Keratinocyte (primary cell): ENCODE measurements at regions not wholly inside any gene's neighbourhood (a gene's known extent, or its start where the extent isn't known, plus 50 kb on each side); places are given as distances from the start of the nearest gene placed in this dataset.

Experiments
- DNase-seq: peaks from one replicate; pipeline ENCODE4 v3.0.0-alpha.2; 2011; ENCODE audit warnings: low read depth, missing footprints, low spot score
- FAIRE-seq: peaks from 2 replicates; lab custom pipeline; 2011; peaks lifted over from hg19 to GRCh38; lab: Jason Lieb, UNC
- H2AFZ ChIP-seq: 2 replicates; pipeline ENCODE4 v1.6.0; 2012; ENCODE audit warnings: low read length, control low read depth, inconsistent platforms; ENCODE audit not compliant: control insufficient read depth
- H3K27ac ChIP-seq: 2 replicates; pipeline ENCODE4 v1.5.1; 2011; ENCODE audit warnings: low read length; ENCODE audit not compliant: control insufficient read depth, insufficient read depth
- H3K27me3 ChIP-seq: 3 replicates; pipeline ENCODE4 v1.6.0; 2011; ENCODE audit warnings: low read length; ENCODE audit not compliant: control insufficient read depth, insufficient read depth; ENCODE audit errors: extremely low read depth
- H3K36me3 ChIP-seq, 2 experiments: 2 replicates in 1 of 2; 3 replicates in 1 of 2; pipeline ENCODE4 v1.5.1; 2011; ENCODE audit warnings: low read length in 2 of 2, mild to moderate bottlenecking in 1 of 2; ENCODE audit not compliant: control insufficient read depth in 2 of 2, insufficient read depth in 2 of 2; ENCODE audit errors: extremely low read depth in 1 of 2
- H3K4me1 ChIP-seq: 3 replicates; pipeline ENCODE4 v1.5.1; 2011; ENCODE audit warnings: low read length; ENCODE audit not compliant: control insufficient read depth, insufficient read depth; ENCODE audit errors: extremely low read depth
- H3K4me2 ChIP-seq: 3 replicates; pipeline ENCODE4 v1.6.0; 2011; ENCODE audit warnings: low read depth, low read length; ENCODE audit not compliant: control insufficient read depth, insufficient read depth; ENCODE audit errors: extremely low read depth
- H3K4me3 ChIP-seq, 3 experiments: fragments of 200-600 bp in 1 of 3; sonication (generic) in 1 of 3; 2 replicates in 2 of 3; 3 replicates in 1 of 3; pipeline ENCODE4 v1.5.1; 2011 to 2016; ENCODE audit warnings: low read length in 3 of 3, mild to moderate bottlenecking in 3 of 3, control low read depth in 2 of 3, inconsistent platforms in 1 of 3, low read depth in 1 of 3, mixed read lengths in 1 of 3, mixed run types in 1 of 3, moderate library complexity in 1 of 3; ENCODE audit not compliant: control insufficient read depth in 2 of 3, insufficient read depth in 2 of 3; ENCODE audit errors: extremely low read depth in 1 of 3
- H3K79me2 ChIP-seq: 2 replicates; pipeline ENCODE4 v1.6.0; 2012; ENCODE audit warnings: low read length; ENCODE audit not compliant: control insufficient read depth, insufficient read depth
- H3K9ac ChIP-seq: 3 replicates; pipeline ENCODE4 v1.6.0; 2011; ENCODE audit warnings: low read length; ENCODE audit not compliant: control insufficient read depth, insufficient read depth; ENCODE audit errors: extremely low read depth
- H3K9me1 ChIP-seq: 3 replicates; pipeline ENCODE4 v1.6.0; 2011; ENCODE audit warnings: low read length; ENCODE audit not compliant: control insufficient read depth, insufficient read depth; ENCODE audit errors: extremely low read depth
- H3K9me3 ChIP-seq: 2 replicates; pipeline ENCODE4 v1.5.1; 2012; ENCODE audit warnings: low read depth, low read length; ENCODE audit not compliant: control insufficient read depth
- H4K20me1 ChIP-seq: 3 replicates; pipeline ENCODE4 v1.6.0; 2011; ENCODE audit warnings: low read length; ENCODE audit not compliant: control insufficient read depth, insufficient read depth; ENCODE audit errors: extremely low read depth
- CTCF ChIP-seq, 3 experiments: IDR thresholded peaks in 1 of 3; conservative IDR thresholded peaks in 1 of 3; optimal IDR thresholded peaks in 1 of 3; 2 replicates in 2 of 3; 3 replicates in 1 of 3; pipeline versions ENCODE3 to v1.5.1; 2011; ENCODE audit warnings: low read length in 3 of 3, mild to moderate bottlenecking in 3 of 3, moderate library complexity in 2 of 3, control low read depth in 1 of 3, inconsistent platforms in 1 of 3; ENCODE audit not compliant: insufficient read depth in 2 of 3; ENCODE audit errors: extremely low read depth in 1 of 3
- EZH2 ChIP-seq: IDR thresholded peaks from one replicate; pipeline ENCODE4 v1.6.1; 2012; ENCODE audit warnings: inconsistent platforms, mild to moderate bottlenecking, low read length, moderate library complexity
- dilution Hi-C: fragments of 300-500 bp; cut with MboI; formaldehyde crosslinking; loops from one replicate; pipeline ENCODE4 v1.7.0; 2020; ENCODE audit warnings: low sequenced_read_pairs; ENCODE audit not compliant: extremely low pct_ligation_motif_present

- no peak overlapping the region for H3K27ac ChIP-seq
- no peaks in the 10 kb centered on the region for H4K20me1 ChIP-seq
- no peak for TF ChIP-seq CTCF (optimal IDR thresholded peaks at IDR 0.05 in 1 of 3, IDR thresholded peaks at IDR 0.05 in 1 of 3, conservative IDR thresholded peaks at IDR 0.05 in 1 of 3; ENCODE audit: extremely low read depth in 1 of 3, insufficient read depth in 2 of 3, low read length in 3 of 3)
- no peak for TF ChIP-seq EZH2
- no peak overlapping the region for H3K4me3 ChIP-seq
- DNase-seq (no peak), FAIRE-seq (no peak)
- no peaks in the 10 kb centered on the region for H3K27me3 ChIP-seq
- H3K9me3 ChIP-seq: no peaks in the 10 kb centered on the region
- no peaks in the 10 kb centered on the region for H3K79me2 ChIP-seq
- H3K4me2 ChIP-seq: no peak overlapping the region
- H3K4me1 ChIP-seq: no peaks in the 10 kb centered on the region
- no peaks in the 10 kb centered on the region for H3K9me1 ChIP-seq
- H2AFZ ChIP-seq: no peak overlapping the region
- H3K36me3 ChIP-seq: no peaks in the 10 kb centered on the region
- no peak overlapping the region for H3K9ac ChIP-seq
- dilution Hi-C loops: no loop called here
Observed at GRCh38 chr4:162683659-162684370, 482.9 kb downstream of the NAF1 start.

- Histone ChIP-seq H3K36me3 (no peaks in the 10 kb centered on the region), H3K27me3 (no peaks in the 10 kb centered on the region), H3K9me3 (no peaks in the 10 kb centered on the region), H3K9me1 (no peaks in the 10 kb centered on the region), H4K20me1 (no peaks in the 10 kb centered on the region), H3K4me1 (no peaks in the 10 kb centered on the region), H3K9ac (no peak overlapping the region), H3K27ac (no peak overlapping the region), H3K4me3 (no peak overlapping the region), H2AFZ (no peak overlapping the region), H3K79me2 (no peaks in the 10 kb centered on the region), H3K4me2 (no peak overlapping the region)
- FAIRE-seq (no peak), DNase-seq (no peak)
- dilution Hi-C loops: no loop called here
- TF ChIP-seq EZH2 (no peak), CTCF (optimal IDR thresholded peaks at IDR 0.05 in 1 of 3, IDR thresholded peaks at IDR 0.05 in 1 of 3, conservative IDR thresholded peaks at IDR 0.05 in 1 of 3; ENCODE audit: extremely low read depth in 1 of 3, insufficient read depth in 2 of 3, low read length in 3 of 3) (no peak)
Observed at GRCh38 chr4:162682651-162683050, 484.0 kb downstream of the NAF1 start.
